Uterus (tissue), 2 donors: ENCODE measurements at regions not wholly inside any gene's neighbourhood (a gene's known extent, or its start where the extent isn't known, plus 50 kb on each side); places are given as distances from the start of the nearest gene placed in this dataset.

ENCODE experiments used
- POLR2A ChIP-seq, 2 donors: fragments of 450-650 bp; IDR thresholded peaks; one replicate each; pipeline ENCODE4 v1.6.1; 2016; ENCODE audit warnings: antibody characterized with exemption in 2 of 2, mild to moderate bottlenecking in 1 of 2, moderate library complexity in 1 of 2
- TF ChIP-seq, protein P1 (sequence below), 4 experiments: fragments of 200-600 bp in 2 of 4; fragments of 450-650 bp in 2 of 4; sonication (generic) in 2 of 4; IDR thresholded peaks; one replicate each; pipeline ENCODE4 v1.5.1; 2016 to 2019; ENCODE audit warnings: antibody characterized with exemption in 4 of 4, mild to moderate bottlenecking in 2 of 4, moderate library complexity in 1 of 4

DNA sequence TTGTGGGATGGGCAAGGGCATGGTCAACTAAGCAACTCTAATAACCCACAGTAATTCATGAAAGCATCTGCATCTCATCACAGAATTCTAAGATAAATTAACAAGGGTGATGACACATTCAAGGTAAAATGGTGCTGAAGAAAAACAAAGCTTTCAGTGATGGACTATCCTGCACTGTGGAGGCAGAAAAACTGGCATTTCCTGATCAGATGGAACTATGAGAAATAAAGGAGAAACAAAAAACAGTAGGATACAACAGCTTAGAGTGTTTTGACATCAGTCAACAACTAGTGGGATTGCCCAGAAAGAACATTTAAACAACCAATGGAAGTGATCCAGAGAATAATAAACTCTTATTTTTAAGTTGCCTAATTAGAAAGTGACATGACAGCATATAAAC is 327.0 kb downstream of the KLF5 start:
- TF ChIP-seq, protein P1, sequence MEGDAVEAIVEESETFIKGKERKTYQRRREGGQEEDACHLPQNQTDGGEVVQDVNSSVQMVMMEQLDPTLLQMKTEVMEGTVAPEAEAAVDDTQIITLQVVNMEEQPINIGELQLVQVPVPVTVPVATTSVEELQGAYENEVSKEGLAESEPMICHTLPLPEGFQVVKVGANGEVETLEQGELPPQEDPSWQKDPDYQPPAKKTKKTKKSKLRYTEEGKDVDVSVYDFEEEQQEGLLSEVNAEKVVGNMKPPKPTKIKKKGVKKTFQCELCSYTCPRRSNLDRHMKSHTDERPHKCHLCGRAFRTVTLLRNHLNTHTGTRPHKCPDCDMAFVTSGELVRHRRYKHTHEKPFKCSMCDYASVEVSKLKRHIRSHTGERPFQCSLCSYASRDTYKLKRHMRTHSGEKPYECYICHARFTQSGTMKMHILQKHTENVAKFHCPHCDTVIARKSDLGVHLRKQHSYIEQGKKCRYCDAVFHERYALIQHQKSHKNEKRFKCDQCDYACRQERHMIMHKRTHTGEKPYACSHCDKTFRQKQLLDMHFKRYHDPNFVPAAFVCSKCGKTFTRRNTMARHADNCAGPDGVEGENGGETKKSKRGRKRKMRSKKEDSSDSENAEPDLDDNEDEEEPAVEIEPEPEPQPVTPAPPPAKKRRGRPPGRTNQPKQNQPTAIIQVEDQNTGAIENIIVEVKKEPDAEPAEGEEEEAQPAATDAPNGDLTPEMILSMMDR (IDR thresholded peaks at IDR 0.05), result no peak
- no peak for TF ChIP-seq POLR2A (IDR thresholded peaks at IDR 0.05)
